ENCODE measurements at regions not wholly inside any gene's neighbourhood (a gene's known extent, or its start where the extent isn't known, plus 50 kb on each side); places are given as distances from the start of the nearest gene placed in this dataset.

- Histone ChIP-seq H3K4me1 (ENCODE audit: control insufficient read depth, insufficient read depth, low read length, poor library complexity, severe bottlenecking) (no peaks in the 10 kb centered on the region), H3K27ac (ENCODE audit: insufficient read depth, low read length, poor library complexity, severe bottlenecking) (no peak overlapping the region), H3K9me3 (ENCODE audit: control insufficient read depth in 2 of 2, low read length in 2 of 2) (no peaks in the 10 kb centered on the region), H3K4me3 (ENCODE audit: low read depth, low read length) (no peak overlapping the region), H3K27me3 (ENCODE audit: control insufficient read depth, insufficient read depth, low read length) (no peaks in the 10 kb centered on the region), H3K36me3 (ENCODE audit: control insufficient read depth, insufficient read depth, low read length) (no peaks in the 10 kb centered on the region)
- no peaks in the 10 kb centered on the region for H3K4me1 Mint-ChIP-seq
- no peaks in the 10 kb centered on the region for H3K36me3 Mint-ChIP-seq
- ATAC-seq (ENCODE audit: low read depth in 2 of 2) = no peak
- H3K27me3 Mint-ChIP-seq = peaks cover 4% of the 10 kb centered on the region
- no peak overlapping the region for H3K27ac Mint-ChIP-seq
- no peak for DNase-seq
- H3K4me3 Mint-ChIP-seq = no peak overlapping the region
- peaks cover 0 to 5% (median 0%) of the 10 kb centered on the region in 7 donors for H3K9me3 Mint-ChIP-seq
These were observed 250.4 kb downstream of the TSHZ3 start for GRCh38 chr19:31098836-31099235.

DNA sequence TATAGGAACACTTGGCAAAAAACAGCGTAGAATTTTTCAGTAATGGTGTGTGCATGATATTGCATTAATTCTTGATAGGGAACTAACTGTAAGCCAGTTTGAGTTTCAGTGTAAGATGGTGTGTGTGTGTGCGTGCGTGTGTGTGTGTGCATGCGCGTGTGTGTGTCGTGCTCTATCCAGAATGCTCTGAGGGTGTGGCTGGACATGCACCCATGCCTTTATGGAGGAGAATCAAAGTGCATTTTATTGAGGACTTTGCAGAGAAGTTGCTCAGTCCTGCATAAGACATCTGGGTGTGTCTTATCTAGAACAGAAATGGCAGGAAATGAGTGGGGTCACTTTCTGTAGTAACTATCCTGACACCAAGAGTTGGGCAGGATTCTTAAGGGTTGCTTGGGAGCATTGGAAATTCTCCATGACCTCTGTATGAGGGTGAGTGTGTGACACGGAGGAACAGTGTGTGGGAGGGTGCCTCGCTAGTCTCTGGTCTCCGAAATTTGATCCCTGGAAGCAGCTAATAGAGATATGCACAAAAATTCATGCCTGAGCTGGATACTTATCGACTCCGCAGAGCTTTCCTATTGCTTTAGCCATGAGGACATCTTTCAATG, 252.2 kb downstream of the TSHZ3 start:
- Histone ChIP-seq H3K4me3 (ENCODE audit: low read depth, low read length) (no peak overlapping the region), H3K27ac (ENCODE audit: insufficient read depth, low read length, poor library complexity, severe bottlenecking) (no peak overlapping the region), H3K9me3 (ENCODE audit: control insufficient read depth in 2 of 2, low read length in 2 of 2) (no peaks in the 10 kb centered on the region), H3K27me3 (ENCODE audit: control insufficient read depth, insufficient read depth, low read length) (no peaks in the 10 kb centered on the region), H3K36me3 (ENCODE audit: control insufficient read depth, insufficient read depth, low read length) (no peaks in the 10 kb centered on the region), H3K4me1 (ENCODE audit: control insufficient read depth, insufficient read depth, low read length, poor library complexity, severe bottlenecking) (no peaks in the 10 kb centered on the region)
- Mint-ChIP-seq H3K4me1 (no peaks in the 10 kb centered on the region), H3K36me3 (no peaks in the 10 kb centered on the region), H3K4me3 (no peak overlapping the region), H3K27ac (no peak overlapping the region), H3K9me3 (peaks cover 0 to 5% (median 0%) of the 10 kb centered on the region in 7 donors), H3K27me3 (peaks cover 4% of the 10 kb centered on the region)
- ATAC-seq (ENCODE audit: low read depth in 2 of 2) = no peak
- DNase-seq = no peak

GRCh38 chr19:31096062-31096830, 253.0 kb downstream of the TSHZ3 start:
- Mint-ChIP-seq H3K36me3 (no peaks in the 10 kb centered on the region), H3K9me3 (peaks cover 0 to 5% (median 0%) of the 10 kb centered on the region in 7 donors)

GRCh38 chr19:31095100-31095804, 254.0 kb downstream of the TSHZ3 start:
- Histone ChIP-seq H3K4me3 (ENCODE audit: low read depth, low read length) (no peak overlapping the region), H3K27me3 (ENCODE audit: control insufficient read depth, insufficient read depth, low read length) (no peaks in the 10 kb centered on the region), H3K27ac (ENCODE audit: insufficient read depth, low read length, poor library complexity, severe bottlenecking) (no peak overlapping the region), H3K4me1 (ENCODE audit: control insufficient read depth, insufficient read depth, low read length, poor library complexity, severe bottlenecking) (no peaks in the 10 kb centered on the region), H3K9me3 (ENCODE audit: control insufficient read depth in 2 of 2, low read length in 2 of 2) (no peaks in the 10 kb centered on the region), H3K36me3 (ENCODE audit: control insufficient read depth, insufficient read depth, low read length) (no peaks in the 10 kb centered on the region)
- Mint-ChIP-seq H3K4me3 (no peak overlapping the region), H3K36me3 (no peaks in the 10 kb centered on the region), H3K4me1 (no peaks in the 10 kb centered on the region), H3K9me3 (peaks cover 0 to 5% (median 0%) of the 10 kb centered on the region in 7 donors), H3K27ac (no peak overlapping the region), H3K27me3 (no peaks in the 10 kb centered on the region)
- ATAC-seq (ENCODE audit: low read depth in 2 of 2) (no peak), DNase-seq (no peak)

More at GRCh38 chr19:31096062-31096830, 253.0 kb downstream of the TSHZ3 start:
- no peaks in the 10 kb centered on the region for H3K4me1 Mint-ChIP-seq
- no peak overlapping the region for H3K4me3 ChIP-seq (ENCODE audit: low read depth, low read length)
- no peaks in the 10 kb centered on the region for H3K4me1 ChIP-seq (ENCODE audit: control insufficient read depth, insufficient read depth, low read length, poor library complexity, severe bottlenecking)
- H3K36me3 ChIP-seq (ENCODE audit: control insufficient read depth, insufficient read depth, low read length) = no peaks in the 10 kb centered on the region
- no peaks in the 10 kb centered on the region for H3K27me3 ChIP-seq (ENCODE audit: control insufficient read depth, insufficient read depth, low read length)
- H3K4me3 Mint-ChIP-seq = no peak overlapping the region
- H3K9me3 ChIP-seq (ENCODE audit: control insufficient read depth in 2 of 2, low read length in 2 of 2) = no peaks in the 10 kb centered on the region
- ATAC-seq (ENCODE audit: low read depth in 2 of 2) = no peak
- peaks cover 4% of the 10 kb centered on the region for H3K27me3 Mint-ChIP-seq
- H3K27ac Mint-ChIP-seq = no peak overlapping the region
- no peak for DNase-seq
- H3K27ac ChIP-seq (ENCODE audit: insufficient read depth, low read length, poor library complexity, severe bottlenecking) = no peak overlapping the region

GRCh38 chr19:31092274-31092673, 257.0 kb downstream of the TSHZ3 start:
- Histone ChIP-seq H3K9me3 (ENCODE audit: control insufficient read depth in 2 of 2, low read length in 2 of 2) (no peaks in the 10 kb centered on the region), H3K4me3 (ENCODE audit: low read depth, low read length) (no peak overlapping the region), H3K27me3 (ENCODE audit: control insufficient read depth, insufficient read depth, low read length) (no peaks in the 10 kb centered on the region), H3K36me3 (ENCODE audit: control insufficient read depth, insufficient read depth, low read length) (no peaks in the 10 kb centered on the region), H3K27ac (ENCODE audit: insufficient read depth, low read length, poor library complexity, severe bottlenecking) (no peak overlapping the region), H3K4me1 (ENCODE audit: control insufficient read depth, insufficient read depth, low read length, poor library complexity, severe bottlenecking) (no peaks in the 10 kb centered on the region)
- no peaks in the 10 kb centered on the region for H3K36me3 Mint-ChIP-seq
- H3K27me3 Mint-ChIP-seq = peaks cover 5% of the 10 kb centered on the region
- ATAC-seq (ENCODE audit: low read depth in 2 of 2) (no peak), DNase-seq (no peak)
- H3K27ac Mint-ChIP-seq = no peak overlapping the region
- no peak overlapping the region for H3K4me3 Mint-ChIP-seq
- H3K4me1 Mint-ChIP-seq = no peaks in the 10 kb centered on the region
- peaks cover 0 to 5% (median 0%) of the 10 kb centered on the region in 7 donors for H3K9me3 Mint-ChIP-seq

DNA sequence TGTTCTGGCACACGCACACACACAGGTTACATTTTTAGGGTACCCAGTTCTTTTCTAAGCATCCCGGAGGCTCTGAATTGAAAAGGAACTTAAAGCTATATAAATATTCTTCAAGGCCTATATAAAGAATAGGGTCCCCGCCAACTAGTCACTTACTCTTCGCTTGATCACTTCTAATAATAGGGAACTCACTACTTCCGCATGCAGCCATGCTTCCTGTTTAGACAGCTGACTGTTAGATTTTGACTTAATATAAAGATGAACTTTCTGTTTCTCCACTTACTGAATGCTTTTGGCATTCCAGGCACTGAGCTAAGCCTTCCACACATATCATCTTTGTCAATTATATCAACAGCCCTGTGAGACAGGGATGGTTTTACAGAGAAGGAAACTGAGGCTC, 259.6 kb downstream of the TSHZ3 start:
- Histone ChIP-seq H3K27ac (ENCODE audit: insufficient read depth, low read length, poor library complexity, severe bottlenecking) (no peak overlapping the region), H3K4me1 (ENCODE audit: control insufficient read depth, insufficient read depth, low read length, poor library complexity, severe bottlenecking) (no peaks in the 10 kb centered on the region), H3K27me3 (ENCODE audit: control insufficient read depth, insufficient read depth, low read length) (no peaks in the 10 kb centered on the region), H3K9me3 (ENCODE audit: control insufficient read depth in 2 of 2, low read length in 2 of 2) (no peaks in the 10 kb centered on the region), H3K36me3 (ENCODE audit: control insufficient read depth, insufficient read depth, low read length) (no peaks in the 10 kb centered on the region), H3K4me3 (ENCODE audit: low read depth, low read length) (no peak overlapping the region)
- DNase-seq (no peak), ATAC-seq (ENCODE audit: low read depth in 2 of 2) (no peak)
- Mint-ChIP-seq H3K4me3 (no peak overlapping the region), H3K9me3 (peaks cover 0 to 2% (median 0%) of the 10 kb centered on the region in 7 donors), H3K27me3 (peaks cover 5% of the 10 kb centered on the region), H3K4me1 (no peaks in the 10 kb centered on the region), H3K27ac (no peak overlapping the region), H3K36me3 (no peaks in the 10 kb centered on the region)

- H3K27ac Mint-ChIP-seq = no peak overlapping the region
- peaks cover 5% of the 10 kb centered on the region for H3K27me3 Mint-ChIP-seq
These were observed 264.1 kb downstream of the TSHZ3 start for GRCh38 chr19:31085125-31085524.

More at GRCh38 chr19:31085125-31085524, 264.1 kb downstream of the TSHZ3 start:
- Mint-ChIP-seq H3K9me3 (peaks cover 0 to 3% (median 1%) of the 10 kb centered on the region in 7 donors), H3K4me1 (no peaks in the 10 kb centered on the region), H3K36me3 (no peaks in the 10 kb centered on the region), H3K4me3 (no peak overlapping the region)
- no peaks in the 10 kb centered on the region for H3K4me1 ChIP-seq (ENCODE audit: control insufficient read depth, insufficient read depth, low read length, poor library complexity, severe bottlenecking)
- H3K9me3 ChIP-seq (ENCODE audit: control insufficient read depth in 2 of 2, low read length in 2 of 2) = no peaks in the 10 kb centered on the region
- H3K4me3 ChIP-seq (ENCODE audit: low read depth, low read length) = no peak overlapping the region
- H3K27me3 ChIP-seq (ENCODE audit: control insufficient read depth, insufficient read depth, low read length) = no peaks in the 10 kb centered on the region
- DNase-seq (no peak), ATAC-seq (ENCODE audit: low read depth in 2 of 2) (no peak)
- no peak overlapping the region for H3K27ac ChIP-seq (ENCODE audit: insufficient read depth, low read length, poor library complexity, severe bottlenecking)
- no peaks in the 10 kb centered on the region for H3K36me3 ChIP-seq (ENCODE audit: control insufficient read depth, insufficient read depth, low read length)

Data from CD4-positive, CD25-positive, alpha-beta regulatory T cell (primary cell).